Motor neuron (in vitro differentiated cells): ENCODE measurements at regions not wholly inside any gene's neighbourhood (a gene's known extent, or its start where the extent isn't known, plus 50 kb on each side); places are given as distances from the start of the nearest gene placed in this dataset.
"Not testable (repeated sequence)": the region's sequence is repeated elsewhere in the genome, so short reads cannot be mapped to it uniquely, and the experiment has no call there.

Experiments
- ATAC-seq, 8 experiments: fragments of 200-7000 bp; cut with Tn5 transposase; replicated peaks in 6 of 8; 2 replicates each; pipeline ENCODE4 v1.8.0; 2021; ENCODE audit warnings: mild to moderate bottlenecking in 8 of 8, moderate library complexity in 8 of 8
- H3K27ac ChIP-seq, 2 donors: fragments of 250-450 bp; sonication (Bioruptor Pico); 2 replicates each; pipeline ENCODE4 v1.9.0; 2021; ENCODE audit warnings: antibody characterized with exemption in 2 of 2, mild to moderate bottlenecking in 2 of 2, moderate library complexity in 1 of 2
- H3K4me1 ChIP-seq, 2 donors: fragments of 250-450 bp; sonication (Bioruptor Pico); replicated peaks in 1 of 2; 2 replicates each; pipeline ENCODE4 v1.6.1; 2021; ENCODE audit warnings: antibody characterized with exemption in 2 of 2, mild to moderate bottlenecking in 2 of 2, moderate library complexity in 1 of 2
- H3K4me3 ChIP-seq, 5 donors: fragments of 250-450 bp; sonication (Bioruptor Pico); 2 replicates each; pipeline ENCODE4 v1.9.0; 2021; ENCODE audit warnings: antibody characterized with exemption in 5 of 5, mild to moderate bottlenecking in 5 of 5, moderate library complexity in 4 of 5
- WGBS, 10 experiments: fragments of 450-650 bp; shearing (Covaris generic); methylation state at CpG; one replicate each; pipeline ENCODE4 v1.0.0; 2022; 5-methylcytosine and 5-hydroxymethylcytosine counted together
- in situ Hi-C, 9 experiments: fragments of 400-800 bp; cut with MboI; loops; one replicate each; pipeline ENCODE4 v1.15.0; 2021; ENCODE audit warnings: low sequenced_read_pairs in 9 of 9, low pct_unique_long_range_greater_than_20kb in 2 of 9; ENCODE audit not compliant: unreplicated experiment in 9 of 9

- in situ Hi-C loops = no loop called here
- no peak for ATAC-seq
- Histone ChIP-seq H3K27ac (no peak overlapping the region), H3K4me3 (no peak overlapping the region), H3K4me1 (no peaks in the 10 kb centered on the region)
- WGBS, 10 experiments = 29 to 100% (median 80%) methylated on average over 1 to 2 of the region's 2 CpGs; no CpG with 5 or more reads in 7 of the 10 experiments
Observed at GRCh38 chr4:108411836-108412235, 208.5 kb upstream of the RPL34 start.

- H3K4me1 ChIP-seq, in situ Hi-C loops, H3K4me3 ChIP-seq, ATAC-seq, H3K27ac ChIP-seq: not testable (repeated sequence)
- no CpG with 5 or more reads among the region's 36 CpGs for WGBS, 10 experiments
Observed at GRCh38 chr4:108409691-108410090, 210.7 kb upstream of the RPL34 start.

- in situ Hi-C loops = no loop called here
- Histone ChIP-seq H3K27ac (no peak overlapping the region), H3K4me1 (no peaks in the 10 kb centered on the region), H3K4me3 (no peak overlapping the region)
- no peak for ATAC-seq
- WGBS, 10 experiments = 92 to 100% (median 93%) methylated on average over 1 to 2 of the region's 2 CpGs; no CpG with 5 or more reads in 7 of the 10 experiments
Observed at GRCh38 chr4:108405586-108405985, 214.8 kb upstream of the RPL34 start.

- WGBS, 10 experiments = 66 to 100% (median 96%) methylated on average over 1 to 6 of the region's 6 CpGs; no CpG with 5 or more reads in 1 of the 10 experiments
- no peak overlapping the region for H3K4me3 ChIP-seq
- H3K4me1 ChIP-seq = no peaks in the 10 kb centered on the region
- in situ Hi-C loops = no loop called here
- no peak overlapping the region for H3K27ac ChIP-seq
- ATAC-seq = no peak
Observed at GRCh38 chr4:108400309-108400708, 220.1 kb upstream of the RPL34 start.

- 51 to 100% (median 77%) methylated on average over 2 to 10 of the region's 12 CpGs; no CpG with 5 or more reads in 3 of the 10 experiments for WGBS, 10 experiments
- Histone ChIP-seq H3K4me1 (no peaks in the 10 kb centered on the region), H3K27ac (no peak overlapping the region), H3K4me3 (no peak overlapping the region)
- in situ Hi-C loops = no loop called here
- ATAC-seq = no peak
Observed at GRCh38 chr4:108399610-108400265, 220.6 kb upstream of the RPL34 start.

DNA sequence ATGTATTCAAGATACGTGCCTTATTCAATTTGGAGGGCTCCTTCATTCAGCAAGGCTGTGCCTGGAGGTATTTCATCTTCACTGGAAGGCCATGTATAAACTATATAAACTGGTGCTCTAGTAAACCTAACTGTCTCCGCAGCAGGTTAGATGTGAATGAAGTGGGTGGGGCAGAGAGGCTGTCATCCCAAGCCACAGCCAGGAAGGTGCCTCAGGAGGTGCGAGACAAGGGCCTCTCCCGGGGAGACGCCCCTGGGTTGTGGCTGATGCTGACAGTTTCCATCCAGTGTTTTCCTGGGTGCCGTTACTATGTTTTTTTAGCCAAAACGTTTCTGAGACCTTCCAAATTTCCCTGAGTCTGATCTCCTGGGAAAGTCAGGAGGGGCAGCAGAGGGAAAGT is 221.5 kb upstream of the RPL34 start:
- Histone ChIP-seq H3K4me1 (no peaks in the 10 kb centered on the region), H3K27ac (no peak overlapping the region), H3K4me3 (no peak overlapping the region)
- in situ Hi-C loops = no loop called here
- whole genome bisulfite sequencing, 10 experiments = 0 to 100% (median 70%) methylated on average over 1 to 5 of the region's 7 CpGs; no CpG with 5 or more reads in 1 of the 10 experiments
- ATAC-seq = no peak

DNA sequence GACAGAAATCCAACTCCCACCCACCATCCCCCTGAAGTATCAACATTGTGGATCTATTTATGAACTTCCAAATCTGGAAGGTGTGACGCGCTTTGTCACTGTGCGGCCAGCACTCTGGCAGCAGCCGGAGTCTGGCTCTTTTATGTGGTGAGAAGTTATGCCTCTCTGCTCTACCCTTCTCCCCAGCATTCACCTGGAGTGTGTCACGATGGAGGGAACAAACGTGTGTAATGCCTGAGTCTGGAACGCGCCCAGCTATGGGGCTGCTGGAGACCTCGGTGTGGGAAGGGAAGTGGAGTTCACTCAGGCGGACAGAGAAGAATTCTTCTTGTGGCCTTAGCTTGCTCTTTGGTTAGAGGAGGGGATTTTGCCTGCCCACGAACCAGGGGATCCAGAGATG is 222.1 kb upstream of the RPL34 start:
- Histone ChIP-seq H3K4me3 (no peak overlapping the region), H3K27ac (no peak overlapping the region), H3K4me1 (no peaks in the 10 kb centered on the region)
- in situ Hi-C loops = no loop called here
- WGBS, 10 experiments = 73 to 100% (median 88%) methylated on average over 1 to 10 of the region's 11 CpGs; no CpG with 5 or more reads in 1 of the 10 experiments
- no peak for ATAC-seq

GRCh38 chr4:108397850-108398249 is 222.5 kb upstream of the RPL34 start:
- in situ Hi-C loops = no loop called here
- no peak overlapping the region for H3K4me3 ChIP-seq
- no peaks in the 10 kb centered on the region for H3K4me1 ChIP-seq
- no peak for ATAC-seq
- 12 to 100% (median 78%) methylated on average over 1 to 5 of the region's 5 CpGs; no CpG with 5 or more reads in 2 of the 10 experiments for WGBS, 10 experiments
- H3K27ac ChIP-seq = no peak overlapping the region

- Histone ChIP-seq H3K4me1 (no peaks in the 10 kb centered on the region), H3K4me3 (no peak overlapping the region), H3K27ac (no peak overlapping the region)
- in situ Hi-C loops = no loop called here
- WGBS, 10 experiments = 0 to 38% methylated on average over 1 of the region's 2 CpGs; no CpG with 5 or more reads in 8 of the 10 experiments
- ATAC-seq = peak in 3 of 8 experiments; percentile 94 to 97 (median 96)
Observed at GRCh38 chr4:108396900-108397497, 223.4 kb upstream of the RPL34 start.

- Histone ChIP-seq H3K27ac (no peak overlapping the region), H3K4me1 (no peaks in the 10 kb centered on the region), H3K4me3 (no peak overlapping the region)
- ATAC-seq = no peak
- in situ Hi-C loops = no loop called here
Observed at GRCh38 chr4:108395786-108396185, 224.6 kb upstream of the RPL34 start.

GRCh38 chr4:108393890-108394472 is 225.2 kb upstream of the LEF1 start:
- in situ Hi-C loops = no loop called here
- Histone ChIP-seq H3K27ac (no peak overlapping the region), H3K4me3 (no peak overlapping the region), H3K4me1 (no peaks in the 10 kb centered on the region)
- WGBS, 10 experiments = 20 to 100% (median 75%) methylated on average over 1 of the region's 1 CpG; no CpG with 5 or more reads in 6 of the 10 experiments
- ATAC-seq = no peak

GRCh38 chr4:108391701-108392455 is 223.1 kb upstream of the LEF1 start:
- in situ Hi-C loops = no loop called here
- no peak overlapping the region for H3K4me3 ChIP-seq
- 20 to 100% (median 84%) methylated on average over 2 to 3 of the region's 3 CpGs; no CpG with 5 or more reads in 2 of the 10 experiments for WGBS, 10 experiments
- H3K4me1 ChIP-seq = no peaks in the 10 kb centered on the region
- ATAC-seq = no peak
- H3K27ac ChIP-seq = no peak overlapping the region

- 17 to 100% methylated on average over 1 of the region's 2 CpGs; no CpG with 5 or more reads in 8 of the 10 experiments for WGBS, 10 experiments
- no peak for ATAC-seq
- Histone ChIP-seq H3K27ac (no peak overlapping the region), H3K4me3 (no peak overlapping the region), H3K4me1 (no peaks in the 10 kb centered on the region)
- in situ Hi-C loops = no loop called here
Observed at GRCh38 chr4:108385076-108385475, 216.3 kb upstream of the LEF1 start.
